ENCODE measurements at regions not wholly inside any gene's neighbourhood (a gene's known extent, or its start where the extent isn't known, plus 50 kb on each side); places are given as distances from the start of the nearest gene placed in this dataset.

- no peak for DNase-seq
- peaks cover 0 to 2% of the 10 kb centered on the region in 2 donors for H3K27me3 Mint-ChIP-seq
- POLR2A ChIA-PET (ENCODE audit: partially characterized antibody): no interaction called here
- peaks cover 2 to 18% (median 7%) of the 10 kb centered on the region in 8 donors for H3K9me3 Mint-ChIP-seq
- Histone ChIP-seq H3K4me1 (ENCODE audit: insufficient read depth, low read length) (no peaks in the 10 kb centered on the region), H3K4me3 (ENCODE audit: low read length in 2 of 2) (no peak overlapping the region), H3K27me3 (ENCODE audit: insufficient read depth, low read length) (no peaks in the 10 kb centered on the region), H3K9me3 (ENCODE audit: control insufficient read depth in 1 of 2, low read length in 2 of 2) (no peaks in the 10 kb centered on the region), H3K27ac (ENCODE audit: low read depth, low read length) (no peak overlapping the region), H3K36me3 (ENCODE audit: insufficient read depth, low read length) (no peaks in the 10 kb centered on the region)
- H3K4me3 Mint-ChIP-seq: no peak overlapping the region
- peaks cover 0 to 5% of the 10 kb centered on the region in 2 donors for H3K36me3 Mint-ChIP-seq
- no peak overlapping the region for H3K27ac Mint-ChIP-seq
- intact Hi-C loops (cut with micrococcal nuclease): no loop called here
- H3K4me1 Mint-ChIP-seq: no peaks in the 10 kb centered on the region
- CTCF ChIA-PET (ENCODE audit: partially characterized antibody): no interaction called here
Observed at GRCh38 chr13:32887617-32888016, 128.6 kb upstream of the KL start.

GRCh38 chr13:32889986-32890565 is 126.1 kb upstream of the KL start:
- Histone ChIP-seq H3K9me3 (ENCODE audit: control insufficient read depth in 1 of 2, low read length in 2 of 2) (no peaks in the 10 kb centered on the region), H3K27ac (ENCODE audit: low read depth, low read length) (no peak overlapping the region), H3K4me3 (ENCODE audit: low read length in 2 of 2) (no peak overlapping the region), H3K36me3 (ENCODE audit: insufficient read depth, low read length) (no peaks in the 10 kb centered on the region), H3K4me1 (ENCODE audit: insufficient read depth, low read length) (no peaks in the 10 kb centered on the region), H3K27me3 (ENCODE audit: insufficient read depth, low read length) (no peaks in the 10 kb centered on the region)
- DNase-seq: no peak
- Mint-ChIP-seq H3K27me3 (peaks cover 2 to 5% of the 10 kb centered on the region in 2 donors), H3K36me3 (peaks cover 0 to 5% of the 10 kb centered on the region in 2 donors), H3K9me3 (peaks cover 2 to 18% (median 7%) of the 10 kb centered on the region in 8 donors), H3K27ac (no peak overlapping the region), H3K4me1 (no peaks in the 10 kb centered on the region), H3K4me3 (no peak overlapping the region)
- intact Hi-C loops (cut with micrococcal nuclease): no loop called here
- CTCF ChIA-PET (ENCODE audit: partially characterized antibody): no interaction called here
- POLR2A ChIA-PET (ENCODE audit: partially characterized antibody): no interaction called here

- ChIA-PET POLR2A (ENCODE audit: partially characterized antibody) (no interaction called here), CTCF (ENCODE audit: partially characterized antibody) (no interaction called here)
- H3K27me3 ChIP-seq (ENCODE audit: insufficient read depth, low read length): no peaks in the 10 kb centered on the region
- no peaks in the 10 kb centered on the region for H3K36me3 ChIP-seq (ENCODE audit: insufficient read depth, low read length)
- H3K4me3 ChIP-seq (ENCODE audit: low read length in 2 of 2): no peak overlapping the region
- Mint-ChIP-seq H3K4me1 (no peaks in the 10 kb centered on the region), H3K9me3 (peaks cover 0 to 5% (median 0%) of the 10 kb centered on the region in 8 donors), H3K27ac (no peak overlapping the region), H3K36me3 (no peaks in the 10 kb centered on the region), H3K4me3 (no peak overlapping the region), H3K27me3 (peaks cover 2 to 8% of the 10 kb centered on the region in 2 donors)
- no peaks in the 10 kb centered on the region for H3K9me3 ChIP-seq (ENCODE audit: control insufficient read depth in 1 of 2, low read length in 2 of 2)
- H3K4me1 ChIP-seq (ENCODE audit: insufficient read depth, low read length): no peaks in the 10 kb centered on the region
- intact Hi-C loops (cut with micrococcal nuclease): no loop called here
- DNase-seq: no peak
- no peak overlapping the region for H3K27ac ChIP-seq (ENCODE audit: low read depth, low read length)
Observed at GRCh38 chr13:32893176-32893575, 123.0 kb upstream of the KL start.

GRCh38 chr13:32894589-32895001 is 121.6 kb upstream of the KL start:
- H3K36me3 Mint-ChIP-seq: no peaks in the 10 kb centered on the region
- peaks cover 0 to 4% (median 0%) of the 10 kb centered on the region in 8 donors for H3K9me3 Mint-ChIP-seq
- intact Hi-C loops (cut with micrococcal nuclease): no loop called here

GRCh38 chr13:32895296-32895695 is 120.9 kb upstream of the KL start:
- DNase-seq: no peak
- Mint-ChIP-seq H3K9me3 (peaks cover 0 to 4% (median 0%) of the 10 kb centered on the region in 8 donors), H3K36me3 (no peaks in the 10 kb centered on the region), H3K27ac (no peak overlapping the region), H3K4me1 (no peaks in the 10 kb centered on the region), H3K27me3 (peaks cover 2 to 8% of the 10 kb centered on the region in 2 donors), H3K4me3 (no peak overlapping the region)
- Histone ChIP-seq H3K27me3 (ENCODE audit: insufficient read depth, low read length) (no peaks in the 10 kb centered on the region), H3K4me1 (ENCODE audit: insufficient read depth, low read length) (no peaks in the 10 kb centered on the region), H3K9me3 (ENCODE audit: control insufficient read depth in 1 of 2, low read length in 2 of 2) (no peaks in the 10 kb centered on the region), H3K27ac (ENCODE audit: low read depth, low read length) (no peak overlapping the region), H3K36me3 (ENCODE audit: insufficient read depth, low read length) (no peaks in the 10 kb centered on the region), H3K4me3 (ENCODE audit: low read length in 2 of 2) (no peak overlapping the region)
- intact Hi-C loops (cut with micrococcal nuclease): no loop called here
- CTCF ChIA-PET (ENCODE audit: partially characterized antibody): interaction anchor here (1.6 kb wide), 1 partner anchor 26 kb away, joined by 4 read pairs; no protein-coding TSS in a partner anchor
- POLR2A ChIA-PET (ENCODE audit: partially characterized antibody): no interaction called here

More at GRCh38 chr13:32894589-32895001, 121.6 kb upstream of the KL start:
- Histone ChIP-seq H3K9me3 (ENCODE audit: control insufficient read depth in 1 of 2, low read length in 2 of 2) (no peaks in the 10 kb centered on the region), H3K36me3 (ENCODE audit: insufficient read depth, low read length) (no peaks in the 10 kb centered on the region), H3K4me1 (ENCODE audit: insufficient read depth, low read length) (no peaks in the 10 kb centered on the region), H3K4me3 (ENCODE audit: low read length in 2 of 2) (no peak overlapping the region), H3K27me3 (ENCODE audit: insufficient read depth, low read length) (no peaks in the 10 kb centered on the region), H3K27ac (ENCODE audit: low read depth, low read length) (no peak overlapping the region)
- no peaks in the 10 kb centered on the region for H3K4me1 Mint-ChIP-seq
- DNase-seq: no peak
- H3K4me3 Mint-ChIP-seq: no peak overlapping the region
- ChIA-PET CTCF (ENCODE audit: partially characterized antibody) (interaction anchor here (1.6 kb wide), 1 partner anchor 27 kb away, joined by 4 read pairs; no protein-coding TSS in a partner anchor), POLR2A (ENCODE audit: partially characterized antibody) (no interaction called here)
- H3K27me3 Mint-ChIP-seq: peaks cover 2 to 8% of the 10 kb centered on the region in 2 donors
- no peak overlapping the region for H3K27ac Mint-ChIP-seq

GRCh38 chr13:32897296-32897695 is 118.9 kb upstream of the KL start:
- no peaks in the 10 kb centered on the region for H3K27me3 ChIP-seq (ENCODE audit: insufficient read depth, low read length)
- ChIA-PET POLR2A (ENCODE audit: partially characterized antibody) (no interaction called here), CTCF (ENCODE audit: partially characterized antibody) (interaction anchor here (1.5 kb wide), 1 partner anchor 14 kb away, joined by 4 read pairs; no protein-coding TSS in a partner anchor)
- Mint-ChIP-seq H3K27me3 (peaks cover 2 to 8% of the 10 kb centered on the region in 2 donors), H3K27ac (no peak overlapping the region), H3K4me3 (no peak overlapping the region), H3K9me3 (peaks cover 0 to 4% (median 0%) of the 10 kb centered on the region in 8 donors), H3K36me3 (no peaks in the 10 kb centered on the region), H3K4me1 (no peaks in the 10 kb centered on the region)
- no peak overlapping the region for H3K4me3 ChIP-seq (ENCODE audit: low read length in 2 of 2)
- no peaks in the 10 kb centered on the region for H3K4me1 ChIP-seq (ENCODE audit: insufficient read depth, low read length)
- no peaks in the 10 kb centered on the region for H3K36me3 ChIP-seq (ENCODE audit: insufficient read depth, low read length)
- intact Hi-C loops (cut with micrococcal nuclease): no loop called here
- H3K9me3 ChIP-seq (ENCODE audit: control insufficient read depth in 1 of 2, low read length in 2 of 2): no peaks in the 10 kb centered on the region
- H3K27ac ChIP-seq (ENCODE audit: low read depth, low read length): no peak overlapping the region
- no peak for DNase-seq

GRCh38 chr13:32902029-32902780 is 114.0 kb upstream of the KL start:
- Histone ChIP-seq H3K4me3 (ENCODE audit: low read length in 2 of 2) (no peak overlapping the region), H3K27me3 (ENCODE audit: insufficient read depth, low read length) (no peaks in the 10 kb centered on the region), H3K4me1 (ENCODE audit: insufficient read depth, low read length) (peaks cover 6% of the 10 kb centered on the region), H3K9me3 (ENCODE audit: control insufficient read depth in 1 of 2, low read length in 2 of 2) (no peaks in the 10 kb centered on the region), H3K36me3 (ENCODE audit: insufficient read depth, low read length) (no peaks in the 10 kb centered on the region), H3K27ac (ENCODE audit: low read depth, low read length) (no peak overlapping the region)
- Mint-ChIP-seq H3K4me3 (no peak overlapping the region), H3K27me3 (no peaks in the 10 kb centered on the region), H3K27ac (no peak overlapping the region), H3K9me3 (peaks cover 0 to 2% (median 0%) of the 10 kb centered on the region in 8 donors), H3K4me1 (peaks cover 6 to 11% (median 9%) of the 10 kb centered on the region in 4 donors), H3K36me3 (no peaks in the 10 kb centered on the region)
- no peak for DNase-seq
- ChIA-PET CTCF (ENCODE audit: partially characterized antibody) (interaction anchor here (1.1 kb wide), 1 partner anchor 9 kb away, joined by 3 read pairs; no protein-coding TSS in a partner anchor), POLR2A (ENCODE audit: partially characterized antibody) (no interaction called here)
- intact Hi-C loops (cut with micrococcal nuclease): no loop called here

All from CD4-positive, alpha-beta memory T cell (primary cell).